Right atrium auricular region (tissue), 2 donors: ENCODE measurements at regions not wholly inside any gene's neighbourhood (a gene's known extent, or its start where the extent isn't known, plus 50 kb on each side); places are given as distances from the start of the nearest gene placed in this dataset.
"Not testable (repeated sequence)": the region's sequence is repeated elsewhere in the genome, so short reads cannot be mapped to it uniquely, and the experiment has no call there.

ENCODE experiments used
- DNase-seq: peaks from one replicate; pipeline ENCODE4 v3.0.0-alpha.2; 2019; ENCODE audit warnings: low spot score
- H3K27ac ChIP-seq, 2 donors: fragments of 200-600 bp; sonication (generic); 1 replicate in 1 of 2; 2 replicates in 1 of 2; pipeline ENCODE4 v1.5.1; 2016 to 2019
- H3K27me3 ChIP-seq, 2 donors: fragments of 200-600 bp; sonication (generic); one replicate each; pipeline versions ENCODE4 v1.5.1 to v1.6.0; 2017 to 2019
- H3K36me3 ChIP-seq: fragments of 200-600 bp; sonication (generic); one replicate; pipeline ENCODE4 v1.5.1; 2016
- H3K4me1 ChIP-seq, 2 donors: fragments of 200-600 bp; sonication (generic); one replicate each; pipeline versions ENCODE4 v1.5.1 to v1.6.0; 2017 to 2019
- H3K4me3 ChIP-seq, 2 donors: fragments of 200-600 bp; sonication (generic); 1 replicate in 1 of 2; 2 replicates in 1 of 2; pipeline ENCODE4 v1.5.1; 2017 to 2019; ENCODE audit warnings: mild to moderate bottlenecking in 1 of 2, moderate library complexity in 1 of 2
- H3K9me3 ChIP-seq, 2 donors: fragments of 200-600 bp; sonication (generic); one replicate each; pipeline ENCODE4 v1.5.1; 2019
- TF ChIP-seq, protein P1 (sequence below), 2 donors: fragments of 200-600 bp; sonication (generic); IDR thresholded peaks; one replicate each; pipeline ENCODE4 v1.5.1; 2019; ENCODE audit warnings: antibody characterized with exemption in 2 of 2

DNA sequence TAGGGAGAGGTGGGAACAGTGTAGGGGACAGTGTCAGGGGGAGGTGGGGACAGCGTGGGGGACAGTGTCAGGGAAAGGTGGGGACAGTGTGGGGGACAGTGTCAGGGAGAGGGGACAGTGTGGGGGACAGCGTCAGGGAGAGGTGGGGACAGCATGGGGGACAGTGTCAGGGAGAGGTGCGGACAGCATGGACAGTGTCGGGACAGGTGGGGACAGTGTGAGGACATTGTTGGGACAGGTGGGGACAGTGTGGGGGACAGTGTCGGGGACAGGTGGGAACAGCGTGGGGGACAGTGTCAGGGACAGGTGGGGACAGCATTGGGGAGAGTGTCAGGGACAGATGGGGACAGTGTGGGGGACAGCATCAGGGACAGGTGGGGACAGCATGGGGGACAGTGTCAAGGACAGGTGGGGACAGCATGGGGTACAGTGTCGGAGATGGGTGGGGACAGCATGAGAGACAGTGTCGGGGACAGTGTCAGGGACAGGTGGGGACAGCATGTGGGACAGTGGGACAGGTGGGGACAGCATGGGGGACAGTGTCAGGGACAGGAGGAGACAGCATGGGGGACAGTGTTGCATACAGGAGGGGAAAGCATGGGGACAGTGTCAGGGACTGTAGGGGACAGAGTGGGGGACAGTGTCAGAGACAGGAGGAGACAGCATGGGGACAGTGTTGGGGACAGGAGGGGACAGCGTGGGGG is 139.0 kb downstream of the TMEM121 start:
- no peak overlapping the region for H3K27ac ChIP-seq
- TF ChIP-seq, protein P1, sequence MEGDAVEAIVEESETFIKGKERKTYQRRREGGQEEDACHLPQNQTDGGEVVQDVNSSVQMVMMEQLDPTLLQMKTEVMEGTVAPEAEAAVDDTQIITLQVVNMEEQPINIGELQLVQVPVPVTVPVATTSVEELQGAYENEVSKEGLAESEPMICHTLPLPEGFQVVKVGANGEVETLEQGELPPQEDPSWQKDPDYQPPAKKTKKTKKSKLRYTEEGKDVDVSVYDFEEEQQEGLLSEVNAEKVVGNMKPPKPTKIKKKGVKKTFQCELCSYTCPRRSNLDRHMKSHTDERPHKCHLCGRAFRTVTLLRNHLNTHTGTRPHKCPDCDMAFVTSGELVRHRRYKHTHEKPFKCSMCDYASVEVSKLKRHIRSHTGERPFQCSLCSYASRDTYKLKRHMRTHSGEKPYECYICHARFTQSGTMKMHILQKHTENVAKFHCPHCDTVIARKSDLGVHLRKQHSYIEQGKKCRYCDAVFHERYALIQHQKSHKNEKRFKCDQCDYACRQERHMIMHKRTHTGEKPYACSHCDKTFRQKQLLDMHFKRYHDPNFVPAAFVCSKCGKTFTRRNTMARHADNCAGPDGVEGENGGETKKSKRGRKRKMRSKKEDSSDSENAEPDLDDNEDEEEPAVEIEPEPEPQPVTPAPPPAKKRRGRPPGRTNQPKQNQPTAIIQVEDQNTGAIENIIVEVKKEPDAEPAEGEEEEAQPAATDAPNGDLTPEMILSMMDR (IDR thresholded peaks at IDR 0.05): no peak
- H3K27me3 ChIP-seq: no peaks in the 10 kb centered on the region
- H3K9me3 ChIP-seq: no peaks in the 10 kb centered on the region
- no peak overlapping the region for H3K4me3 ChIP-seq
- no peaks in the 10 kb centered on the region for H3K36me3 ChIP-seq
- no peak for DNase-seq
- H3K4me1 ChIP-seq: peaks cover 0 to 4% of the 10 kb centered on the region in 2 donors

DNA sequence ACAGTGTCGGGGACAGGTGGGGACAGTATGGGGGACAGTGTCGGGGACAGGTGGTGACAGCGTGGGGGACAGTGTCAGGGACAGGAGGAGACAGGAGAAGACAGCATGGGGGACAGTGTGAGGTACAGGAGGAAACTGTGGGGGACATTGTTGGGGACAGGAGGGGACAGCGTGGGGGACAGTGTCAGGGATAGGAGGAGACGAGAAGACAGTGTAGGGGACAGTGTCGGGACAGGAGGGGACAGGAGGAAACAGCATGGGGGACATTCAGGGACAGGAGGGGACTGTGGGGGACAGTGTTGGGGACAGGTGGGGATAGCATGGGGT is 139.5 kb downstream of the TMEM121 start:
- Histone ChIP-seq H3K9me3 (no peaks in the 10 kb centered on the region), H3K4me3 (no peak overlapping the region), H3K27me3 (no peaks in the 10 kb centered on the region), H3K27ac (no peak overlapping the region), H3K36me3 (no peaks in the 10 kb centered on the region), H3K4me1 (peaks cover 0 to 4% of the 10 kb centered on the region in 2 donors)
- TF ChIP-seq, protein P1 (IDR thresholded peaks at IDR 0.05): no peak
- no peak for DNase-seq

DNA sequence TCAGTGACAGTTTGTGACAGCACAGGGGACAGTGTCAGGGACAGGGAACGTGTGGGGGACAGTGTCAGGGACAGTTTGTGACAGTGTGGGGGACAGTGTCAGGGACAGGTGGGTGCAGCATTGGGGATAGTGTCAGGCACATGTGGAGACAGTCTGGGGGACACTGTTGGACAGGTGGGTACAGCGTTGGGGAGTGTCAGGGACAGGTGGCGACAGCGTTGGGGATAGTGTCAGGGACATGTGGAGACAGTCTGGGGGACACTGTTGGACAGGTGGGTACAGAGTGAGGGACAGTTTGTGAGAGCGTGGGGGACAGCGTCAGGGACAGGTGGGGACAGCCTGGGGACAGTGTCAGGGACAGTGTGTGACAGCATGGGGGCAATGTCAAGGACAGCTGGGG is 140.0 kb downstream of the TMEM121 start:
- peaks cover 0 to 4% of the 10 kb centered on the region in 2 donors for H3K4me1 ChIP-seq
- H3K36me3 ChIP-seq: no peaks in the 10 kb centered on the region
- TF ChIP-seq, protein P1 (IDR thresholded peaks at IDR 0.05): no peak
- no peak for DNase-seq
- H3K27me3 ChIP-seq: no peaks in the 10 kb centered on the region
- H3K9me3 ChIP-seq: no peaks in the 10 kb centered on the region
- H3K4me3 ChIP-seq: no peak overlapping the region
- H3K27ac ChIP-seq: no peak overlapping the region

- not testable (repeated sequence) for DNase-seq, H3K4me3 ChIP-seq, H3K4me1 ChIP-seq, H3K27ac ChIP-seq, H3K36me3 ChIP-seq, H3K9me3 ChIP-seq, H3K27me3 ChIP-seq
Measured at GRCh38 chr14:105666991-105667662, 140.7 kb downstream of the TMEM121 start.

GRCh38 chr14:105667663-105668020 is 141.3 kb downstream of the TMEM121 start:
- not testable (repeated sequence) for H3K27me3 ChIP-seq, H3K27ac ChIP-seq, H3K36me3 ChIP-seq, H3K9me3 ChIP-seq, H3K4me1 ChIP-seq, DNase-seq, H3K4me3 ChIP-seq

DNA sequence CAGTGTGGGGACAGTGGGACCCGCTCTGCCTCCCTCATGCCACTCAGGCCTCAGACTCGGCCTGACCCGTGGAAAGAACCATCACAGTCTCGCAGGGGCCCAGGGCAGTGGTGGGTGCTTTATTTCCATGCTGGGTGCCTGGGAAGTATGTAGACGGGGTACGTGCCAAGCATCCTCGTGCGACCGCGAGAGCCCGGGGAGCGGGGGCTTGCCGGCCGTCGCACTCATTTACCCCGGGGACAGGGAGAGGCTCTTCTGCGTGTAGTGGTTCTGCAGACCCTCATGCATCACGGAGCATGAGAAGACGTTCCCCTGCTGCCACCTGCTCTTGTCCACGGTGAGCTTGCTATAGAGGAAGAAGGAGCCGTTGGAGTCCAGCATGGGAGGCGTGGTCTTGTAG is 141.6 kb downstream of the TMEM121 start:
- DNase-seq, H3K4me1 ChIP-seq, H3K27ac ChIP-seq, H3K36me3 ChIP-seq, H3K4me3 ChIP-seq, H3K27me3 ChIP-seq, H3K9me3 ChIP-seq: not testable (repeated sequence)

GRCh38 chr14:105668471-105669230 is 142.3 kb downstream of the TMEM121 start:
- H3K27me3 ChIP-seq, H3K27ac ChIP-seq, H3K4me3 ChIP-seq, DNase-seq, H3K36me3 ChIP-seq, H3K9me3 ChIP-seq, H3K4me1 ChIP-seq: not testable (repeated sequence)

GRCh38 chr14:105669231-105669610 is 142.8 kb downstream of the TMEM121 start:
- H3K27ac ChIP-seq, H3K4me1 ChIP-seq, H3K4me3 ChIP-seq, DNase-seq, H3K27me3 ChIP-seq, H3K9me3 ChIP-seq, H3K36me3 ChIP-seq: not testable (repeated sequence)

DNA sequence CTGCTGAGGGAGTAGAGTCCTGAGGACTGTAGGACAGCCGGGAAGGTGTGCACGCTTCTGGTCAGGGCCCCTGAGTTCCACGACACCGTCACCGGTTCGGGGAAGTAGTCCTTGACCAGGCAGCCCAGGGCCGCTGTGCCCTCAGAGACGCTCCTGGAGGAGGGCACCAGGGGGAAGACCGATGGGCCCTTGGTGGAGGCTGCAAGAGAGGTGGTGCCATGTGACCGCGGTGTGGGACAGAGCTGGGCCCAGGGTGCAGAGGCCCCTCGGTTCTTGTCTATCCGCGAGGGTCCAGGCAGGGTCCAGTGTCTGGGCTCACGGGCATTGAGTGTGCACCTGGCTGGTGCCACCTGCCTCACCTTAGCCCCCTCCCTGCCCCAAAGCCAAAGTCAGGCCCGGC is 143.3 kb downstream of the TMEM121 start:
- H3K4me3 ChIP-seq, DNase-seq, H3K4me1 ChIP-seq, H3K36me3 ChIP-seq, H3K9me3 ChIP-seq, H3K27ac ChIP-seq, H3K27me3 ChIP-seq: not testable (repeated sequence)

DNA sequence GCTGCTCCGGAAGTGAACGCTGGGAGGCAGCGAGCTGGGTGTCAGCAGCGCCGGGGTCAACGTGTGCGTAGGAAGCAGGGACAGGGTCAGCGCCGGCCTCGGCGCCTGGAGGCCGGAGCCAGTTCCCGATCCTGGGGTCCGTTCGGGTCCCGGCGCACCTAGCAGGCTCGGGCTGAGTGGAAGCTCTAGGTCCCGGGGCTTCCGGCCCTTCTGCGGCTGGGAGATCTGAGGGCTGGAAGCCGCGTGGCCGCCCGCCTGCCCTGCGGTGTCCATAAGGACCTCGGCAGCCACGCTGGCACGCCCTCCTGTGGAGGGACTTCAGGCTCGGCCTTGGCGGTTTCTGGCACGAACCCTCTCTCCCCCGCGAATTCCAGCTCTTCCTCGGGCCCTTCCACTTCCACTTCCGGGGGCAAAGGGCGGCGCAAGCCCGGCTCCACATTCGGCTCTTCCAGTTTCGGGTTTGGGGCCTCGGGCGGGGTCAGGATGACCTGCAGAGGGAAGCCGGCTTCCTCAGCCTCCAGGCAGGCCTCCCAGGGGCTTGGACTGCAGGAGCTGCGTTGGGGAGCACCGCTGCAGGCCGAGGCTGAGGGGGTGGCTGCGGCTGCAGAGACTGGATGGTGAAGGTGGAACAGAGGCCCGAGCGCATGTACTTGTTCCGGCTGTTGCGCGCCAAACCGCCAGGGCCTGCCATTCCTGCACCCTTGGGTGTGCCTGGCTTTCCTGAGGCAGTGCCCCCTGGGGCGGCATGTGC is 146.2 kb downstream of the TMEM121 start:
- H3K4me1 ChIP-seq, H3K4me3 ChIP-seq, H3K9me3 ChIP-seq, H3K27ac ChIP-seq, H3K27me3 ChIP-seq, H3K36me3 ChIP-seq, DNase-seq: not testable (repeated sequence)

DNA sequence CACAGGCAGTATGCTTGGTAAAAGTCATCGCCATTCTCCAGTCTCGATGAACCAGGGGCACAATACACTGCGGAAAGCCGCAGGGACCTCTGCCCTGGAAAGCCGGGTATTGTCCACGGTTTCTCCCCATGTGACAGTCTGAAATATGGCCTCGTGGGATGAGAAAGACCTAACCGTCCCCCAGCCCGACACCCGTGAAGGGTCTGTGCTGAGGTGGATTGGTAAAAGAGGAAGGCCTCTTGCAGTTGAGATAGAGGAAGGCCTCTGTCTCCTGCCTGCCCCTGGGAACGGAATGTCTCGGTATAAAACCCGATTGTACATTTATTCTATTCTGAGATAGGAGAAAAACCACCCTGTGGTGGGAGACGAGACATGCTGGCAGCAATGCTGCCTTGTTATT is 149.1 kb downstream of the TMEM121 start:
- not testable (repeated sequence) for H3K36me3 ChIP-seq, H3K4me3 ChIP-seq, H3K4me1 ChIP-seq, H3K27me3 ChIP-seq, DNase-seq, H3K9me3 ChIP-seq, H3K27ac ChIP-seq
